Small intestine (tissue), 7 donors: ENCODE measurements at regions not wholly inside any gene's neighbourhood (a gene's known extent, or its start where the extent isn't known, plus 50 kb on each side); places are given as distances from the start of the nearest gene placed in this dataset.
A peak's percentile ranks its signal among the peaks of the same experiment; 100 is the strongest.

Source experiments
- DNase-seq, 2 donors: peaks; one replicate each; pipeline versions ENCODE4 v3.0.0 to v3.0.0-alpha.2; 2013
- FAIRE-seq: peaks from 2 replicates; lab custom pipeline; 2012; peaks lifted over from hg19 to GRCh38; lab: Jason Lieb, UNC
- H3K27ac ChIP-seq, 3 donors: one replicate each; pipeline ENCODE4 v1.5.1; 2013; ENCODE audit warnings: low read length in 2 of 3, mild to moderate bottlenecking in 2 of 3, control low read depth in 1 of 3, inconsistent platforms in 1 of 3, low read depth in 1 of 3, moderate library complexity in 1 of 3
- H3K27me3 ChIP-seq, 3 donors: one replicate each; pipeline ENCODE4 v1.6.1; 2013; ENCODE audit warnings: low read length in 3 of 3, inconsistent platforms in 1 of 3; ENCODE audit not compliant: control insufficient read depth in 3 of 3, insufficient read depth in 3 of 3
- H3K36me3 ChIP-seq, 3 donors: one replicate each; pipeline ENCODE4 v1.6.1; 2013; ENCODE audit warnings: low read length in 3 of 3, inconsistent platforms in 1 of 3, low read depth in 1 of 3, mild to moderate bottlenecking in 1 of 3, moderate library complexity in 1 of 3; ENCODE audit not compliant: control insufficient read depth in 3 of 3, insufficient read depth in 2 of 3
- H3K4me1 ChIP-seq, 3 donors: one replicate each; pipeline ENCODE4 v1.6.1; 2013; ENCODE audit warnings: low read length in 2 of 3, inconsistent platforms in 1 of 3, low read depth in 1 of 3, mild to moderate bottlenecking in 1 of 3, moderate library complexity in 1 of 3; ENCODE audit not compliant: control insufficient read depth in 3 of 3, insufficient read depth in 2 of 3
- H3K4me3 ChIP-seq, 3 donors: one replicate each; pipeline ENCODE4 v1.5.1; 2013; ENCODE audit warnings: low read length in 3 of 3, control low read depth in 1 of 3, inconsistent platforms in 1 of 3, low read depth in 1 of 3, mild to moderate bottlenecking in 1 of 3, moderate library complexity in 1 of 3
- H3K9me3 ChIP-seq, 2 donors: one replicate each; pipeline ENCODE4 v1.6.1; 2013; ENCODE audit warnings: low read depth in 1 of 2, low read length in 1 of 2; ENCODE audit not compliant: control insufficient read depth in 2 of 2, insufficient read depth in 1 of 2
- WGBS, 3 donors: extraction: QIAGEN DNeasy Blood & Tissue Kit; methylation state at CpG; one replicate each; pipeline ENCODE4 v1.1.7; 2013; 5-methylcytosine and 5-hydroxymethylcytosine counted together
- donor health status: healthy with polysubstance abuse.
- donor health status: control.
- donor health status: control.
- donor health status: Bipolar disorder and iron deficiency.
- donor health status: healthy.

DNA sequence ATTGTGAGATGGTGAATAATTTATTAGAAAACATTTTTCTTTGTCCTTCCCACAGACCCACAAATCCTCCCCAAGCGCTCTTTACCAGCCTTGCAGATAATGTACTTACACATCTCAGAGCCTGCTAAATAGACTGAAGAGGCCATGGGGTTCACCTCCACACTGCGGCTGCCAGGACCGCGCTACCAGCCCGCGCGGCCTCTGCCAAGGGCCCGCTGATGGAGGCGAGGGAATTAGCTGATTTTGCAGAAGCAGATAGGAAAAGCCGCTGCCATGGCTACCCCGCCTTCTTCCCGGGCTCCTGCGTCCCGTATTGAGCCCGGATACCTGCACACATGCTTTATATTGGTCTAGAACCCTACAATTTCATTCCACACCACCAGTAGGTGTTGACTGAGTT lies 248.0 kb upstream of the FOXD3 start:
- Histone ChIP-seq H3K27me3 (peaks cover 4 to 28% (median 24%) of the 10 kb centered on the region in 3 donors), H3K9me3 (peaks cover 0 to 4% of the 10 kb centered on the region in 2 donors), H3K36me3 (no peaks in the 10 kb centered on the region), H3K4me1 (no peaks in the 10 kb centered on the region), H3K27ac (no peak overlapping the region), H3K4me3 (no peak overlapping the region)
- 11 to 33% (median 20%) methylated on average over 15 of the region's 15 CpGs for WGBS, 3 donors
- FAIRE-seq (no peak), DNase-seq (no peak)

DNA sequence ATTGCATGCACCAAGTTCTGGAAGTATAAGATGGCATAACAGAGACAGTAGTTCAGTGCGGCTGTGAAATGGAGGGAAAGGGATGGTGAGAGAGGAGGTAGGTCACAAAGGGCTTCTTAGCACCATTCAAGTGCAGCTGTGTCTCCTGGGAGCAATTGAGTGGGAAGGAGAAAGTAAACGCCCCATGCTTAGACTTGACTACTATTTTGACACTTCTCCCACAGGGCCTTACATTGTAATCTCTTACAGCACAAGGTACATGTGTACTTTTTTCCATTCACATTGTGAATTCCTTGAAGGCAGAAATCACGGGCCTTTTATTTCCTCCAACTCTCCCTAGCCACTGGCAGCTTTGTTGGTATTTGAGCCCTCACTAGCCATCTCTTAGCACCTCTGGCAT lies 239.6 kb upstream of the FOXD3 start:
- FAIRE-seq (no peak), DNase-seq (peak in 1 of 2 donors; percentile 72)
- H3K27me3 ChIP-seq, result no peaks in the 10 kb centered on the region
- peaks cover 0 to 11% (median 0%) of the 10 kb centered on the region in 3 donors for H3K4me1 ChIP-seq
- 39 to 52% (median 48%) methylated on average over 3 of the region's 3 CpGs for WGBS, 3 donors
- no peak overlapping the region for H3K27ac ChIP-seq
- H3K4me3 ChIP-seq, result no peak overlapping the region
- no peaks in the 10 kb centered on the region for H3K36me3 ChIP-seq
- no peaks in the 10 kb centered on the region for H3K9me3 ChIP-seq

DNA sequence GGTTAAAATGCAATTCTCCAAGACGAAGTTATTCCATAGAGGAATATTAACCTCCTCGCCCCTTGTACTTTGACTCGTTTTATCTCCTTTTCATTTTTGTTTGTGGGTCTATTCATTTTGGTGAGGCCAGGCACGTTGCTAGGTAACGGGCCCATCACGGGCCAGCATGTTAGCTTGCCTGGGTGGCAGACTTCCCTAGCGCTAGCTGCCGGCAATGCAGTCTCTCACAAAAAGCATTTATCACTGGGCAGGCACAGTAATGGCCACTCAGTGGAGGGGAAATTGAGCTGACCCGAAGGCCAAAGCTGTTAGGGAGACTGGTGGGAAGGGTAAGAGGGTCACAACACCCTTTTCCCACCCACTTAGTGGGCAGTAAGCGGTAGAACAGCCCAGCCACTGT lies 234.4 kb upstream of the FOXD3 start:
- no peaks in the 10 kb centered on the region for H3K9me3 ChIP-seq
- FAIRE-seq (no peak), DNase-seq (peak in 1 of 2 donors; percentile 48)
- H3K27ac ChIP-seq, result no peak overlapping the region
- no peak overlapping the region for H3K4me3 ChIP-seq
- no peaks in the 10 kb centered on the region for H3K36me3 ChIP-seq
- H3K4me1 ChIP-seq, result peaks cover 0 to 9% (median 0%) of the 10 kb centered on the region in 3 donors
- H3K27me3 ChIP-seq, result no peaks in the 10 kb centered on the region
- 15 to 30% (median 28%) methylated on average over 10 of the region's 10 CpGs for WGBS, 3 donors

GRCh38 chr1:63099188-63099587 lies 223.2 kb upstream of the FOXD3 start:
- no peaks in the 10 kb centered on the region for H3K9me3 ChIP-seq
- no peak for FAIRE-seq
- no peaks in the 10 kb centered on the region for H3K4me1 ChIP-seq
- 13 to 29% (median 14%) methylated on average over 2 of the region's 2 CpGs for WGBS, 3 donors
- no peak overlapping the region for H3K27ac ChIP-seq
- no peaks in the 10 kb centered on the region for H3K27me3 ChIP-seq
- no peak overlapping the region for H3K4me3 ChIP-seq
- peak in 1 of 2 donors; percentile 25 for DNase-seq
- no peaks in the 10 kb centered on the region for H3K36me3 ChIP-seq

- Histone ChIP-seq H3K4me1 (no peaks in the 10 kb centered on the region), H3K27me3 (no peaks in the 10 kb centered on the region), H3K27ac (no peak overlapping the region), H3K4me3 (no peak overlapping the region), H3K36me3 (no peaks in the 10 kb centered on the region), H3K9me3 (no peaks in the 10 kb centered on the region)
- FAIRE-seq (no peak), DNase-seq (no peak)
- WGBS, 3 donors, result 63 to 81% (median 70%) methylated on average over 3 of the region's 3 CpGs
Observed at GRCh38 chr1:63101336-63101735, 221.0 kb upstream of the FOXD3 start.

DNA sequence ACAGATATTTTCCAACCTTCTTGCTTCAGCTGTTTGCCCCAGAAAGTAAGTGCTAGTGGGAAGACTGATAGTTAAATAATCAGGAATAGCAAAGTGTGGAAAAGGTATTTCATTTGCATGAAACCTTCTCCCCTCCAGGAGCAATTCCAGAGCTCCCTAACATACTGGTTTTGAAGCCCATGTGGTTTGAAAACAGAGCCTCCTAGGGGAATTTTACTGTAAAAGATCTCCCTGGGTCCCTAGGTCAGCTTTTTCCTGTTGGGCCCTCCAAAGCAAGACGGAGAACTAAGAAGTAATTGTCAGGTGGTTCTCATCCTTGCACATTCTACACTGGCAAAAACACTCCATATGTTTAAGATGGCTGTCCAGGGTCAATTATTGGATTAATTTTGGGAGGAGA lies 218.7 kb upstream of the FOXD3 start:
- no peak for FAIRE-seq
- Histone ChIP-seq H3K27ac (no peak overlapping the region), H3K4me3 (no peak overlapping the region), H3K27me3 (no peaks in the 10 kb centered on the region), H3K4me1 (no peaks in the 10 kb centered on the region), H3K9me3 (no peaks in the 10 kb centered on the region), H3K36me3 (no peaks in the 10 kb centered on the region)
- WGBS, 3 donors, result 54 to 85% (median 70%) methylated on average over 1 of the region's 1 CpG
- DNase-seq, result no peak

- DNase-seq, result no peak
- Histone ChIP-seq H3K27me3 (no peaks in the 10 kb centered on the region), H3K9me3 (no peaks in the 10 kb centered on the region), H3K4me1 (no peaks in the 10 kb centered on the region), H3K4me3 (no peak overlapping the region), H3K27ac (no peak overlapping the region), H3K36me3 (no peaks in the 10 kb centered on the region)
- WGBS, 3 donors, result 24 to 38% (median 24%) methylated on average over 1 of the region's 1 CpG
- no peak for FAIRE-seq
Observed at GRCh38 chr1:63107066-63107465, 215.3 kb upstream of the FOXD3 start.

- Histone ChIP-seq H3K27me3 (no peaks in the 10 kb centered on the region), H3K4me3 (no peak overlapping the region), H3K4me1 (no peaks in the 10 kb centered on the region), H3K9me3 (no peaks in the 10 kb centered on the region), H3K27ac (no peak overlapping the region), H3K36me3 (no peaks in the 10 kb centered on the region)
- WGBS, 3 donors, result 58 to 66% (median 63%) methylated on average over 1 of the region's 1 CpG
- DNase-seq, result no peak
- FAIRE-seq, result no peak
Observed at GRCh38 chr1:63108206-63108605, 214.2 kb upstream of the FOXD3 start.

DNA sequence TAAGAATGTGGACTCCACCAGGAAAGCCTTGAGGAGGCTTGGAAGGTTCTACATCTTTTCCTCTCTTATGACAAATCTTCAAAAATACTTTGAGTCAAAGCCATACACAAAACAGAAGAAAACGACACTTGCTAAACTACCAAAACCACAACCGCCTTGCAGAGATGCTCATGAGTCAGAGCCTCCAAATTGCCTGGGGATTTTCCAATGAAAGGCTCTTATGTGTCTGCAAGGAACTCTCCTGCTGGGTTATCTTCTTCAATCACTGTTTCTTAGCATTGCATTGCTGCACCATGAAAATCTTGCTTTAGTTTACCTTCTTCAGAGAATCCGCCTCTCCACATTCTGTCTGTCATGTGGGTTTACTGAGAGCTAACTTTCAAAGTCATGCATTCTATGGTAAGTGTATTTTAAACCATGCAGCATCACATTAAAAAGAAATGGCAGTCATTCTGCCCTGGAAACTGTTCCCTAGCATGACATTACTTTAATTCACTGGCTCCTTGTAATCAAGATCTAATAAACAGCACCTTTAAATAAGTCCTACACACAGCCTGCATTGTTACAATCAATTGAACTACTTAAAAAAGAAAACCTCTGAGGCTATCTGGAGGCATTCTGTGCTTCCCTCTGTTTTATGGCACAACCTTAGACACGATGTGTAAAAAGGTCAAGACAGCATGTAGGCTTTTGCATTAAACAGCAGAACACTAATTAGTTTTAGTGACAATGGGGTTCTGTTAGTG lies 210.0 kb upstream of the FOXD3 start:
- Histone ChIP-seq H3K27ac (no peak overlapping the region), H3K27me3 (peaks cover 0 to 5% (median 0%) of the 10 kb centered on the region in 3 donors), H3K9me3 (no peaks in the 10 kb centered on the region), H3K4me3 (no peak overlapping the region), H3K4me1 (no peaks in the 10 kb centered on the region), H3K36me3 (no peaks in the 10 kb centered on the region)
- DNase-seq, result no peak
- WGBS, 3 donors, result 51 to 66% (median 65%) methylated on average over 4 of the region's 4 CpGs
- FAIRE-seq, result no peak
